OCI-LY3 (cell line): ENCODE measurements at regions not wholly inside any gene's neighbourhood (a gene's known extent, or its start where the extent isn't known, plus 50 kb on each side); places are given as distances from the start of the nearest gene placed in this dataset.

Source experiments
- H2AFZ ChIP-seq: fragments of 200-600, 300-600 bp; shearing (Covaris generic); 2 replicates; pipeline ENCODE4 v1.6.0; 2014; ENCODE audit warnings: antibody characterized with exemption, low read depth, low read length
- H3K27ac ChIP-seq: fragments of 200-600, 300-600 bp; sonication (generic); 2 replicates; pipeline ENCODE4 v1.5.1; 2014; ENCODE audit warnings: mild to moderate bottlenecking, low read length, moderate library complexity, mixed read lengths
- H3K27me3 ChIP-seq: fragments of 200-600, 300-600 bp; sonication (generic); 2 replicates; pipeline ENCODE4 v1.6.1; 2014; ENCODE audit warnings: low read depth, low read length, mixed read lengths
- H3K36me3 ChIP-seq: fragments of 200-600, 300-600 bp; sonication (generic); replicated peaks from 2 replicates; pipeline ENCODE3; 2014; ENCODE audit warnings: low read depth, low read length, mixed read lengths
- H3K4me1 ChIP-seq: fragments of 300-600, 200-600 bp; sonication (generic); 2 replicates; pipeline ENCODE4 v1.6.1; 2014; ENCODE audit warnings: low read length, mixed read lengths
- H3K4me2 ChIP-seq: fragments of 200-600, 300-600 bp; sonication (generic); 2 replicates; pipeline ENCODE4 v1.6.1; 2014; ENCODE audit warnings: low read length, mixed read lengths
- H3K4me3 ChIP-seq: fragments of 300-600, 200-600 bp; sonication (generic); 2 replicates; pipeline ENCODE4 v1.5.1; 2014; ENCODE audit warnings: antibody characterized with exemption, mild to moderate bottlenecking, low read length, moderate library complexity
- H3K79me2 ChIP-seq: fragments of 300-600, 200-600 bp; shearing (Covaris generic); 2 replicates; pipeline ENCODE4 v1.6.1; 2014; ENCODE audit warnings: mild to moderate bottlenecking, low read length, mixed read lengths
- H3K9ac ChIP-seq: fragments of 300-600, 200-600 bp; shearing (Covaris generic); 2 replicates; pipeline ENCODE4 v1.6.0; 2014; ENCODE audit warnings: mild to moderate bottlenecking, low read length, moderate library complexity
- H3K9me3 ChIP-seq: fragments of 200-600, 300-600 bp; shearing (Covaris generic); 2 replicates; pipeline ENCODE4 v1.6.1; 2014; ENCODE audit warnings: low read length, mixed read lengths; ENCODE audit not compliant: insufficient read depth
- H4K20me1 ChIP-seq: fragments of 200-600, 300-600 bp; sonication (generic); 2 replicates; pipeline ENCODE4 v1.6.1; 2016; ENCODE audit warnings: low read length, mixed read lengths; ENCODE audit not compliant: insufficient read depth
- EZH2phosphoT487 ChIP-seq: fragments of 200-600 bp; shearing (Covaris generic); IDR thresholded peaks from 2 replicates; pipeline ENCODE4 v1.6.1; 2018; ENCODE audit warnings: antibody characterized with exemption, mixed run types, low read depth
- TF ChIP-seq, protein P1 (sequence below): fragments of 200-600, 300-600 bp; sonication (generic); IDR thresholded peaks from 2 replicates; pipeline ENCODE4 v1.5.1; 2014; ENCODE audit warnings: antibody characterized with exemption, low read length, low read depth

DNA sequence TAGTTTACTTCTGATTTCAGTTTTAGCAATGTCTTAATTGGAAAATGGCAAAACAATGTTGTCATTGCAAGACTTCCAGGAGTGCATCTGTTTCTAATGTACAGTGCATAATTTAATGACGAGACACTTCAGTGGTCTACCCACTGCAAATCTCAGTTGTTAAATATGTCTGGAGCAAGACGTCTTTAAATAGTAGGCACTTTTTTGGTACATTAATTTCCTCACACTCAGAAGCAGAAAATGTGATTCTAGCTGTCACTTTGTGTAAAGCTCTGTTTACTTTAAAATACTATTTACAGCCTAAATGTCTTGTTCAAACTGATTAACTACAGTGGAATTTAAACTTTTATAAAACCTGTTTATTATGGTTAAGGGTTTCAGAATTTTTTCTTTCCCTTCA is 815.5 kb downstream of the TLE1 start:
- Histone ChIP-seq H3K27ac (no peak overlapping the region), H3K27me3 (no peaks in the 10 kb centered on the region), H3K9me3 (no peaks in the 10 kb centered on the region), H3K4me3 (no peak overlapping the region), H2AFZ (no peak overlapping the region), H3K4me2 (no peak overlapping the region), H3K4me1 (no peaks in the 10 kb centered on the region), H3K36me3 (no peaks in the 10 kb centered on the region), H3K9ac (no peak overlapping the region), H3K79me2 (no peaks in the 10 kb centered on the region), H4K20me1 (no peaks in the 10 kb centered on the region)
- TF ChIP-seq, protein P1, sequence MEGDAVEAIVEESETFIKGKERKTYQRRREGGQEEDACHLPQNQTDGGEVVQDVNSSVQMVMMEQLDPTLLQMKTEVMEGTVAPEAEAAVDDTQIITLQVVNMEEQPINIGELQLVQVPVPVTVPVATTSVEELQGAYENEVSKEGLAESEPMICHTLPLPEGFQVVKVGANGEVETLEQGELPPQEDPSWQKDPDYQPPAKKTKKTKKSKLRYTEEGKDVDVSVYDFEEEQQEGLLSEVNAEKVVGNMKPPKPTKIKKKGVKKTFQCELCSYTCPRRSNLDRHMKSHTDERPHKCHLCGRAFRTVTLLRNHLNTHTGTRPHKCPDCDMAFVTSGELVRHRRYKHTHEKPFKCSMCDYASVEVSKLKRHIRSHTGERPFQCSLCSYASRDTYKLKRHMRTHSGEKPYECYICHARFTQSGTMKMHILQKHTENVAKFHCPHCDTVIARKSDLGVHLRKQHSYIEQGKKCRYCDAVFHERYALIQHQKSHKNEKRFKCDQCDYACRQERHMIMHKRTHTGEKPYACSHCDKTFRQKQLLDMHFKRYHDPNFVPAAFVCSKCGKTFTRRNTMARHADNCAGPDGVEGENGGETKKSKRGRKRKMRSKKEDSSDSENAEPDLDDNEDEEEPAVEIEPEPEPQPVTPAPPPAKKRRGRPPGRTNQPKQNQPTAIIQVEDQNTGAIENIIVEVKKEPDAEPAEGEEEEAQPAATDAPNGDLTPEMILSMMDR, result no peak
- no peak for TF ChIP-seq EZH2phosphoT487

DNA sequence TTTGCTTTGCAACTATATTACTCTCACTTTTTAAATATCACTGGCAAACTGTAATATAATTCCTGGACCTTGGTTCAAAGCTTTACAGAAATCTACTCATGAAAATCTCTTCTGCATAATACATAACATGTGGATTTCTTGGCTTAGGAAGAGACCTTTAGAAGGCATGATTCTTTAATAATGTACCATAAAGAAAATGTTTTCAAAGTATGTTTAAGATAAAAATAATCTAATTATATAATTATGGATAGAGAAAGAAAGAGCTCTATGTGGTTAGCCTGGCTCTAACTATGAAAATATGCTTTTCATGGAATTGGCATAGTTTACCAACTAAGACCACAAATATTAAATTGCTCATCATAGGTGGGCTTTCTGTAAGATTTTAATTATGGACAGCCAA is 817.8 kb downstream of the TLE1 start:
- no peaks in the 10 kb centered on the region for H3K4me1 ChIP-seq
- no peak overlapping the region for H2AFZ ChIP-seq
- H4K20me1 ChIP-seq, result no peaks in the 10 kb centered on the region
- TF ChIP-seq EZH2phosphoT487, result no peak
- TF ChIP-seq, protein P1, result no peak
- H3K27ac ChIP-seq, result no peak overlapping the region
- H3K4me3 ChIP-seq, result no peak overlapping the region
- no peaks in the 10 kb centered on the region for H3K36me3 ChIP-seq
- no peak overlapping the region for H3K9ac ChIP-seq
- no peak overlapping the region for H3K4me2 ChIP-seq
- no peaks in the 10 kb centered on the region for H3K9me3 ChIP-seq
- no peaks in the 10 kb centered on the region for H3K79me2 ChIP-seq
- no peaks in the 10 kb centered on the region for H3K27me3 ChIP-seq

DNA sequence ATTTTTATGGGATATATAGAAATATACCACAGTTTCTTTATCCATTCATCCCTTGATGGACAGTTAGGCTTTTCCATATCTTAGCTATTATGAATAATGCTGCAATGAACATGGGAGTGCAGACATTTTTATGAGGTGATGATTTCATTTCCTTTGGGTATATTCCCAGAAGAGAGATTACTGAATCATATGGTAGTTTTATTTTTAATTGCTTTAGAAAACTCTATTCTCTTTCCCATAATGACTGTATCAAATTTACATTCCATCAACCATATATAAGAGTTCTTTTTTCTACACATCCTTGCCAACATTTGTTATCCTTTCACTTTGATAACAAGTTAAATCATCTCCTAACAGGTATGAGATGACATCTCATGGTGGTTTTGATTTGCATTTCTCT is 821.6 kb downstream of the TLE1 start:
- Histone ChIP-seq H3K9me3 (no peaks in the 10 kb centered on the region), H3K27ac (no peak overlapping the region)
- TF ChIP-seq, protein P1, result no peak
- no peak for TF ChIP-seq EZH2phosphoT487

DNA sequence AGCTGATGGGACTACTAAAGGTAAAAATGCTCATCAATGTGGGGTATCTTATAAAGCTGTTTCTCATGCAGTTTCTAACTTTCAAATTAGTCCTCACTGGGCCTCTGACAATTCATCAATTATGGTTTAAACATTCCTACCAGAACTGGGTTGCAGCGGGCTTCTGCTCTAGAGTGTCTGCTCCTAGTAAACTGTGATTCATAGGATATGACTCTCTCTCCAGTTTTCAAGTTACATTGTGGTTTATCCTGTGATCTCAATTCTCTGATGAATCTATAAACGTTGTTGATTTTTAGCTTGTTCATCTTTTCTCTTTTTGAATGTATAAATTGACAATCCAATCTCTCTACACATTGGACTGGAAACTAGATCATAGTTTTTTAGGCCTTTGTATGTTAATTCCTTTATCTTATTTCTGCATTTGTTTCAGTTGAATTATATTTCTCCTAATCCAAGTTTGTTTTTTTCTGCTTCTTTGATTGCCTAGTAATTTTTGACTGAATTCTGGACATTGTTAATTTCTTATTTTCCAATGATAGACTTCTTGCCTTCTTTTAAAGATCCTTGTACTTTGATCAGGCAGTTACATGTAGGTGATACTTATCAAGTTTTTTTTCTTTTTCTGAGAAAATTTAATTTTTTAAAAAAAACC is 822.6 kb downstream of the TLE1 start:
- TF ChIP-seq EZH2phosphoT487, result no peak
- TF ChIP-seq, protein P1, result no peak
- Histone ChIP-seq H2AFZ (no peak overlapping the region), H3K27ac (no peak overlapping the region), H4K20me1 (no peaks in the 10 kb centered on the region), H3K79me2 (no peaks in the 10 kb centered on the region), H3K9me3 (no peaks in the 10 kb centered on the region), H3K4me1 (no peaks in the 10 kb centered on the region), H3K4me3 (no peak overlapping the region), H3K4me2 (no peak overlapping the region), H3K36me3 (no peaks in the 10 kb centered on the region), H3K27me3 (no peaks in the 10 kb centered on the region), H3K9ac (no peak overlapping the region)

More for the DNA sequence above, 821.6 kb downstream of the TLE1 start:
- no peak overlapping the region for H3K4me3 ChIP-seq
- no peaks in the 10 kb centered on the region for H3K27me3 ChIP-seq
- H3K4me2 ChIP-seq, result no peak overlapping the region
- H3K4me1 ChIP-seq, result no peaks in the 10 kb centered on the region
- H3K9ac ChIP-seq, result no peak overlapping the region
- no peaks in the 10 kb centered on the region for H3K36me3 ChIP-seq
- H3K79me2 ChIP-seq, result no peaks in the 10 kb centered on the region
- no peaks in the 10 kb centered on the region for H4K20me1 ChIP-seq
- H2AFZ ChIP-seq, result no peak overlapping the region
